Thoracic aorta (tissue), 2 donors: ENCODE measurements at regions not wholly inside any gene's neighbourhood (a gene's known extent, or its start where the extent isn't known, plus 50 kb on each side); places are given as distances from the start of the nearest gene placed in this dataset.
"Not testable (repeated sequence)": the region's sequence is repeated elsewhere in the genome, so short reads cannot be mapped to it uniquely, and the experiment has no call there.

Source experiments
- ATAC-seq: fragments of 150-250 bp; one replicate; pipeline ENCODE4 v1.8.0; 2017; ENCODE audit warnings: low read depth; ENCODE audit not compliant: insufficient number of reproducible peaks, low FRiP score
- DNase-seq: peaks from one replicate; pipeline ENCODE4 v3.0.0-alpha.2; 2020; ENCODE audit warnings: low spot score
- H3K27ac ChIP-seq, 2 donors: fragments of 200-600 bp; sonication (generic); 1 replicate in 1 of 2; 2 replicates in 1 of 2; pipeline ENCODE4 v1.5.1; 2016; ENCODE audit warnings: mild to moderate bottlenecking in 2 of 2, moderate library complexity in 2 of 2
- H3K27me3 ChIP-seq: fragments of 200-600 bp; sonication (generic); replicated peaks from 2 replicates; pipeline ENCODE4 v1.6.0; 2016; ENCODE audit warnings: mild to moderate bottlenecking; ENCODE audit not compliant: insufficient read depth
- H3K36me3 ChIP-seq: fragments of 200-600 bp; sonication (generic); one replicate; pipeline ENCODE4 v1.5.1; 2016
- H3K4me1 ChIP-seq, 2 donors: fragments of 200-600 bp; sonication (generic); 1 replicate in 1 of 2; 2 replicates in 1 of 2; pipeline versions ENCODE4 v1.5.1 to v1.6.0; 2016; ENCODE audit warnings: low read depth in 2 of 2, mild to moderate bottlenecking in 1 of 2; ENCODE audit not compliant: control insufficient read depth in 1 of 2
- H3K4me3 ChIP-seq: fragments of 200-600 bp; sonication (generic); 2 replicates; pipeline ENCODE4 v1.5.1; 2016; ENCODE audit warnings: mild to moderate bottlenecking
- H3K9me3 ChIP-seq: fragments of 200-600 bp; sonication (generic); 2 replicates; pipeline ENCODE4 v1.5.1; 2016
- CTCF ChIP-seq: fragments of 200-600 bp; sonication (generic); IDR thresholded peaks from one replicate; pipeline ENCODE4 v1.5.1; 2019; ENCODE audit warnings: antibody characterized with exemption

- ATAC-seq (no peak), DNase-seq (no peak)
- Histone ChIP-seq H3K4me1 (no peaks in the 10 kb centered on the region), H3K36me3 (no peaks in the 10 kb centered on the region), H3K4me3 (no peak overlapping the region), H3K27me3 (no peaks in the 10 kb centered on the region), H3K27ac (no peak overlapping the region), H3K9me3 (peaks cover 9% of the 10 kb centered on the region)
- no peak for TF ChIP-seq CTCF
Measured at GRCh38 chr13:111491659-111492058, 171.2 kb downstream of the TEX29 start.

GRCh38 chr13:111492341-111492950 is 172.0 kb downstream of the TEX29 start:
- TF ChIP-seq CTCF, result no peak
- Histone ChIP-seq H3K36me3 (no peaks in the 10 kb centered on the region), H3K27me3 (no peaks in the 10 kb centered on the region), H3K27ac (no peak overlapping the region), H3K4me3 (no peak overlapping the region), H3K4me1 (no peaks in the 10 kb centered on the region), H3K9me3 (peaks cover under 1% of the 10 kb centered on the region)
- no peak for ATAC-seq
- DNase-seq, result no peak

- ATAC-seq, result no peak
- H3K27me3 ChIP-seq, result no peaks in the 10 kb centered on the region
- no peaks in the 10 kb centered on the region for H3K9me3 ChIP-seq
- H3K4me3 ChIP-seq, result no peak overlapping the region
- TF ChIP-seq CTCF, result no peak
- no peaks in the 10 kb centered on the region for H3K4me1 ChIP-seq
- H3K27ac ChIP-seq, result no peak overlapping the region
- no peak for DNase-seq
- H3K36me3 ChIP-seq, result no peaks in the 10 kb centered on the region
Measured at GRCh38 chr13:111492958-111493357, 172.5 kb downstream of the TEX29 start.

- Histone ChIP-seq H3K4me1 (no peaks in the 10 kb centered on the region), H3K27ac (no peak overlapping the region), H3K4me3 (no peak overlapping the region), H3K36me3 (no peaks in the 10 kb centered on the region), H3K9me3 (no peaks in the 10 kb centered on the region), H3K27me3 (no peaks in the 10 kb centered on the region)
- DNase-seq (no peak), ATAC-seq (no peak)
- no peak for TF ChIP-seq CTCF
Measured at GRCh38 chr13:111493468-111493867, 173.0 kb downstream of the TEX29 start.

GRCh38 chr13:111494641-111495040 is 174.2 kb downstream of the TEX29 start:
- H3K4me1 ChIP-seq, result no peaks in the 10 kb centered on the region
- H3K36me3 ChIP-seq, result no peaks in the 10 kb centered on the region
- H3K9me3 ChIP-seq, result no peaks in the 10 kb centered on the region
- no peaks in the 10 kb centered on the region for H3K27me3 ChIP-seq
- DNase-seq (no peak), ATAC-seq (no peak)
- H3K27ac ChIP-seq, result no peak overlapping the region
- no peak overlapping the region for H3K4me3 ChIP-seq
- TF ChIP-seq CTCF, result no peak

GRCh38 chr13:111501596-111502535 is 181.4 kb downstream of the TEX29 start:
- H3K4me3 ChIP-seq, H3K9me3 ChIP-seq, H3K36me3 ChIP-seq, ATAC-seq, DNase-seq, H3K27me3 ChIP-seq, H3K27ac ChIP-seq, H3K4me1 ChIP-seq: not testable (repeated sequence)
